ENCODE measurements at regions not wholly inside any gene's neighbourhood (a gene's known extent, or its start where the extent isn't known, plus 50 kb on each side); places are given as distances from the start of the nearest gene placed in this dataset.

DNA sequence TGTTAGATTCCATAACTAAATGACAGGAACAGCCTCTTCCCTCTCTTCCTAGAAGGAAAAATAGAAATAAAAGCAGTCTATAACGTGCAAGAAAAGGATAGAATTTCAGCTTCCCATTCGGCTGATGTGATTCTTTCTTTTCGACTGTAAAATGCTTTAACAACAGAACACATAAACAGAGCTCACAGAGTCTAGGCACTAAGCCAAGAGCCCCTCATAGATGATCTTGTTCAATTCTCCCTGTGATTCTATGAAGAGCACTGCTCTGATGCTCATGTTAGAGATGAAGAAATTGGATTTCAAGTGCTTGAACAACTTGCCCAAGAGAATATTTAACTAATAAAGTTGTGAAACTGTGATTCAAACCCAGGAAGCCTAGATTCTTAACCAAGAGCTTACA, 232.7 kb downstream of the RPAP3 start:
- TF ChIP-seq FOXP1 (IDR thresholded peaks at IDR 0.05) (no peak), FOXP1 (CRISPR knock-in tag; IDR thresholded peaks at IDR 0.05) (no peak), SMARCE1 (IDR thresholded peaks at IDR 0.05; ENCODE audit: borderline replicate concordance) (no peak)
- TF ChIP-seq, protein P1, sequence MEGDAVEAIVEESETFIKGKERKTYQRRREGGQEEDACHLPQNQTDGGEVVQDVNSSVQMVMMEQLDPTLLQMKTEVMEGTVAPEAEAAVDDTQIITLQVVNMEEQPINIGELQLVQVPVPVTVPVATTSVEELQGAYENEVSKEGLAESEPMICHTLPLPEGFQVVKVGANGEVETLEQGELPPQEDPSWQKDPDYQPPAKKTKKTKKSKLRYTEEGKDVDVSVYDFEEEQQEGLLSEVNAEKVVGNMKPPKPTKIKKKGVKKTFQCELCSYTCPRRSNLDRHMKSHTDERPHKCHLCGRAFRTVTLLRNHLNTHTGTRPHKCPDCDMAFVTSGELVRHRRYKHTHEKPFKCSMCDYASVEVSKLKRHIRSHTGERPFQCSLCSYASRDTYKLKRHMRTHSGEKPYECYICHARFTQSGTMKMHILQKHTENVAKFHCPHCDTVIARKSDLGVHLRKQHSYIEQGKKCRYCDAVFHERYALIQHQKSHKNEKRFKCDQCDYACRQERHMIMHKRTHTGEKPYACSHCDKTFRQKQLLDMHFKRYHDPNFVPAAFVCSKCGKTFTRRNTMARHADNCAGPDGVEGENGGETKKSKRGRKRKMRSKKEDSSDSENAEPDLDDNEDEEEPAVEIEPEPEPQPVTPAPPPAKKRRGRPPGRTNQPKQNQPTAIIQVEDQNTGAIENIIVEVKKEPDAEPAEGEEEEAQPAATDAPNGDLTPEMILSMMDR (CRISPR knock-in tag; IDR thresholded peaks at IDR 0.05) = no peak

Data from HepG2 (cell line).